Left lobe of liver (tissue), 2 donors: ENCODE measurements at regions not wholly inside any gene's neighbourhood (a gene's known extent, or its start where the extent isn't known, plus 50 kb on each side); places are given as distances from the start of the nearest gene placed in this dataset.

Source experiments
- ATAC-seq: fragments of 200-7000 bp; cut with Tn5 transposase; one replicate; pipeline ENCODE4 v1.9.1; 2020; ENCODE audit warnings: mild to moderate bottlenecking, moderate library complexity
- DNase-seq: peaks from one replicate; pipeline ENCODE4 v3.0.0-alpha.2; 2020; ENCODE audit warnings: low spot score
- donor health status: DM: no; HTN: no; CAD: no; lungs with moderate emphysema.
- donor health status: DM: no; HTN: yes; CAD: no.

DNA sequence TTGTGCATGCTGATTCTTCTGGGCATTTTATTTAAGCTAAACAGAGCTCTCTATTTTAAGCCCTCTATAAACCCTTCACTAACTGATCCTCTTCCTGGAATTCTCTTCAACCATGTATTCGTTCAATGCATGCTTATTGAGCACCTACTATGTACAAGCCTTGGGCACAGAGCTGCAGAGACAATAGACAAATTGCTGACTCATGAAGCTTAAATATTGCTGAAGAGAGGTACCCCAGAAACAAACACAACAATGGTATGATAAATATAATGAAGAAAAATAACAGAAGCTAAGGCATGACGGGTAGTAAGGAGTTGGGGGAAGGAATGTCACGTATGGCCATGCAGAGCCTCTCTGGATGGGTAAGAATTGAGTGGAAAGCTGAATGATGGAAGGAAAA lies 222.2 kb downstream of the PPARGC1A start:
- ATAC-seq: no peak
- no peak for DNase-seq

DNA sequence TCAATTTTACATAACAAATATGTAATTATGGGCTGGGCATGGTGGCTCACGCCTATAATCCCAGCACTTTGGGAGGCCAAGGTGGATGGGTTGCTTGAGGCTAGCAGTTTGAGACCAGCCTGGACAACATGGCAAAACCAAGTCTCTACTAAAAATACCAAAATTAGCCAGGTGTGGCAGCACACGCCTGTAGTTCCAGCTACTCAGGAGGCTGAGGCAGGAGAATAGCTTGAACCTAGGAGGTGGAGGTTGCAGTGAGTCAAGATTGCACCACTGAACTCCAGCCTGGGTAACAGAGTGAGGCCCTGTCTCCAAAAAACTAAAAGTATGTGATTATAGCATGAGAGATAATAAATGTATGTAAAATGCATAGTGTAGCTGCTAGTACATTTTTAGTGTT lies 229.0 kb downstream of the PPARGC1A start:
- DNase-seq (no peak), ATAC-seq (no peak)

DNA sequence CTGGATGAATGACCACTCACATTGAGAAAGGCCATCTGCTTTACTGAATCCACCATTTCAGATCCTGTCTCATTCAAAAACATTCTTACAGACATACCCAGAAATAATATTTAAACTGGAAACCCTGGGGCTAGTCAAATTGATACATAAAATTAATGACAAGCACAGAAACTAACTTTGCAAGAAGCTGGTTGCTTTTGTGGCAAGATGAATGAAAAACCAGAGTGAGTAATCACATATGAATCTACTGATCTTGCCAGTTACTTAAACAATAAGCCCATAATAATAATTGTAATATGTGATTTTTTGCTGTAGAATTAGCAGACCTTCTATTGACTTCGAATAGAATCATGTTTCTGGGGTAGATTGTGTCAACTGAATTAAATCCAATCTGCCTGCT lies 235.1 kb downstream of the PPARGC1A start:
- ATAC-seq: no peak
- no peak for DNase-seq

- ATAC-seq (no peak), DNase-seq (no peak)
These were observed 240.8 kb downstream of the PPARGC1A start for GRCh38 chr4:23648854-23649596.

DNA sequence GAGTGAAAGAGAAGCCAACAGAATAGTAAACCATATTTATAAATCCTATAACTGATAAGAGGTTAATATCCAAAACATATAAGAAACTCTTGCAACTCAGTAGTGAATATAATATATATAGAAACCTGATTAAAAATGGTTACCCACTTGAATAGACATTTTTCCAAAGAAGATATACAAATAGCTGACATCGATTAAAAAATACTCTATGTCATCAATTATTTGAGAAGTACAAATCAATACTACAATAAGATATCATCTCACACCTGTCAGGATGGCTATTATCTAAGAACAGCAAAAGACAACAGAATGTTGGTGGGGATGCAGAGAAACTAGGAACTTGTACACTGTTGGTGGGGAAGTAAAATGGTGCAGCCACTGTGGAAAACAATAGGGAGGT lies 254.4 kb downstream of the PPARGC1A start:
- DNase-seq: no peak
- no peak for ATAC-seq

DNA sequence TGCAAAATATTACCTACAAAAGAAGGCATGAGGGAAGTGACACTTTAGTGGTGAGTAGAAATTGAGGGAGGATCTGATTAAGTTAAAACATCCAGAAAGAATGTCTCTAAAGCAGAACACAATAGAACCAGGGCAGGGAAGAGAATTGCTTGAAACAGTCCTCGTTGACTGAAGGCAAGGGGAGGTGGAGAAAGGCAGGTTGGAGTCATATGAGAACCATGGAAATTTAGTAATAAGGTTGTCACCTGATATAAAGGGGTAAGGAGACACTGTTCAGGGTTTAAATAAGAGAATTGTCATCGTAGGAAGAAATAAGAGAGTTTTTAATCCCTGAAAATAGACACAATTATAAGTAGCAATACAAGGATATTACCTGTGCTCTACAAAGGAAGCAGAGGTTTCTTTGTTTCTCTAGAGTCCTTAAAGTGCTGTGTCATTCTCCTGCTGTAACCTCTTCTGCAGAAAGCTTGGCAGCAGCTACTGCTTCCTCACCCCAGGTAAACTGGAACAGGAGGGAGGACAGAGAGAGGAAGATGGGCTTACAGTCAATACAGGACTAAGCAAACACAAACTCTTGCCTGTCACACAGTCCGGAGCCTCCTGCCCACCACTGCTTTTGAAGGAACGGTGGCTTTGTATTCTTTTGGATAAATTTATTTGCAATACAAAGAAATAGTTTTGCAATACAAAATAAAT lies 258.4 kb downstream of the PPARGC1A start:
- DNase-seq (no peak), ATAC-seq (peak; percentile 88)

- no peak for ATAC-seq
- DNase-seq: no peak
These were observed 259.7 kb downstream of the PPARGC1A start for GRCh38 chr4:23630110-23630509.

- DNase-seq (no peak), ATAC-seq (no peak)
These were observed 260.4 kb downstream of the PPARGC1A start for GRCh38 chr4:23629421-23629820.

DNA sequence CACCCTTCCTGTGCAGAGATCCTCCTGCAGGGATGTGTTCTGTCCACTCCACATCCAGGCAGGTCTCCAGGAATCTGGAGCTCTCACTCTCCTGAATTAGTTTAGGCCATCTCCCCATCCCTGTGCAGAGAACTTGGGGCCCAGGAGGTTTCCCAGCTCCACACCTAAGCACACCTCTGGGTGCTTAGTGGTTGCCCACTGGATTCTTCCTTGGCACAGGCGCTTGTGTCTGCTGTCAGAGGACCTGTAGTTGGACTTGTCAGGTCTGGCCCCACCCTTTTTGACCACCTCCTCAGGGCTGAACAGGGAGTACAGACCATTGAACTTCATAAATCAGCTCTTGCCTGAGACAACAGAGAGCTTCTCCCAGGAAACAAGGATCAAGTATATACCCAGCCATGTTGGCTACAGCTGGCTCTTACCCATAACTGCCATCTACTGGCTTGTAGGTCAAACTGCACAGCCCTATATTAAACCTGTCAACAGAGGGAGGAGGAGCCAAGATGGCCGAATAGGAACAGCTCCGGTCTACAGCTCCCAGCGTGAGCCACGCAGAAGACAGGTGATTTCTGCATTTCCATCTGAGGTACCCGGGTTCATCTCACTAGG lies 275.5 kb downstream of the PPARGC1A start:
- ATAC-seq (peak; percentile 96), DNase-seq (no peak)

DNA sequence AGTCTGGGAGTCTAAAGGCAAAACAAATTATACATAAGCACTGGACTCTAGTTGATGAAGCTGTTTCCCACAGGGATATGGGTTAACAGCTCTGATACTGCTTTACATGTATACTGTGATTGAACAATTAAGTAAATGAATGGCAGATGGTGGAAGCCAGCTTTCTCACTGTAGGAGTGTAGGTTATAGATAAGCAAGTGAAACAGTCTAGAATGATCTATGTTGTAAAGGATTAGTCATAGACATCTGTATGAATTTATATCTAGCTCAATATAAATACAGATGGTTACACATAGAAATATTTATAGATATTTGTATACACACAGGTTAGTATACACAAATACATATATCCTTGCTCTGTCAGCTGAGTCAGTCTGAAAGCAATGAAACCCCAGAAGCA lies 276.1 kb downstream of the PPARGC1A start:
- ATAC-seq: no peak
- DNase-seq: no peak

GRCh38 chr4:23602720-23603119 lies 287.1 kb downstream of the PPARGC1A start:
- DNase-seq (no peak), ATAC-seq (no peak)

DNA sequence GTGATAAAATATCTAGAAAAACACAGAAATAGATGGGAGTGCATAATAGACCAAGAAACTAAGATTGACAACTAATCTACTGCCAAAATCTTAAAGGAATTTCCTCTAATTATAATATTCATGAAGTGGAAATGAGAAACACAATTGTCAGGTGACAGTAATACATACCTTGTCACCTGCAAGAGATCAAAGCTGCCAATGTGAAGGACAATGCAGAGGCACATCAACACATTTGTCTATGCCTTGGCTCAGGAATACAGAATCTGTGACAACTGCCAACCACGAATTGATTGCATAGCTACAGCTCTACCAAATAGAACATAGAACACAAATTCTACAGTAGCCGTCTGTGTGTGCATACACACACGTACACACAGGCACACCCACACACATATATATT lies 295.7 kb downstream of the PPARGC1A start:
- no peak for ATAC-seq
- DNase-seq: no peak

DNA sequence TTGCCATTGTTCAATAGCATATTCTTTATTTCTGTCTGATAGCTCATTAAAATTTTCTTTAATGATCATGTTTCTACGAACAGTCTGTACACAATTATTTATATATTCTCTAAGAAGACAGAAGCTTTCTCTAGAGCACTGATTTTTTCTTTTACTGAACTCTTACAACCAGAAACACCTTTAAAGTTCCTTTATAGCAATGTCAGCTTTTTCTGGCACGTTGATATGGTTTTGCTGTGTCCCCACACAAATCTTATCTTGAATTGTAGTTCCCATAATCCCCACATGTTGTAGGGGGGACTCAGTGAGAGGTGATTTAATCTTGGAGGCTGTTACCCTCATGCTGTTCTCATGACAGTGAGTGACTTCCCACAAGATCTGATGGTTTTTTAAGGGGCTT lies 299.4 kb downstream of the PPARGC1A start:
- no peak for DNase-seq

DNA sequence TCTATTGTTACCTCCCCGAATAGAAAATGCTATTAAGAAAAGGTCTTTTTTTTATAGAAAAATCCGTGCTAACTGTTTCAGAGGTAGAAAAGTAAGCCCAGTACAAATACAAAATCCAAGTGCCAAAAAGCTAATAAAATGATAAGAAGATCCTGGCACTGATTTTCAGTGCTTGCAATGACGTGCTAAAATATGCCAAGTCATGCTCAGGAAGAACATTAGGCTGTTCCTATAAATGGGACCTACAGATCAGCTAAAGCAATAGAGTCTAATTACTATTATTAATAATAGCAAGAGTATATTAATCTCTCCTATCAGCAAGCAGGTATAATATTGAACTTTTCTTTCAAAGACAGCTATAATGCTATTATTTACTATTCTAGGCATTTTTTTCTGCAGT lies 305.8 kb downstream of the PPARGC1A start:
- DNase-seq (no peak), ATAC-seq (no peak)

More for the DNA sequence above, 299.4 kb downstream of the PPARGC1A start:
- ATAC-seq: no peak

- DNase-seq (no peak), ATAC-seq (no peak)
These were observed 307.2 kb downstream of the PPARGC1A start for GRCh38 chr4:23582671-23583070.

- DNase-seq (no peak), ATAC-seq (no peak)
These were observed 310.7 kb downstream of the PPARGC1A start for GRCh38 chr4:23579166-23579565.

DNA sequence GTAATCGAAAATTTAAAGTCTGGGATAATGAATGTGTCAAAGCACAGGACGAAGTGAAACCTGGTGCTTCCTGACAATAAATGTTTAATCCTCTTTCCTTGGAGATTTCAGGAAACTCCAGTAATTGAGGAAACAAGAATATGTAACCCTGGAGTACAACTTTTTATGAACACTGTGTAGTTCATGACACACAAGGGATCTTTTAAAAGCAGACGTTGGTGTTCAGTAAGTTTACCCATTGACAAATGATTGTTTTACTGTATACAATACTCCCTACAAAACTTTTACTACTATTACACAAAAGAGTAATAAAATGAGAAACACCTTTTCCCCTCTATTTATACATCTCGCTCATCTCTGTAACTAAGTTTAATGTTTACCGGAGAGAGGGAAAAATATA lies 312.4 kb downstream of the PPARGC1A start:
- DNase-seq (no peak), ATAC-seq (no peak)

GRCh38 chr4:23572382-23572781 lies 317.5 kb downstream of the PPARGC1A start:
- DNase-seq (no peak), ATAC-seq (no peak)

GRCh38 chr4:23567338-23567737 lies 322.5 kb downstream of the PPARGC1A start:
- no peak for ATAC-seq
- no peak for DNase-seq

DNA sequence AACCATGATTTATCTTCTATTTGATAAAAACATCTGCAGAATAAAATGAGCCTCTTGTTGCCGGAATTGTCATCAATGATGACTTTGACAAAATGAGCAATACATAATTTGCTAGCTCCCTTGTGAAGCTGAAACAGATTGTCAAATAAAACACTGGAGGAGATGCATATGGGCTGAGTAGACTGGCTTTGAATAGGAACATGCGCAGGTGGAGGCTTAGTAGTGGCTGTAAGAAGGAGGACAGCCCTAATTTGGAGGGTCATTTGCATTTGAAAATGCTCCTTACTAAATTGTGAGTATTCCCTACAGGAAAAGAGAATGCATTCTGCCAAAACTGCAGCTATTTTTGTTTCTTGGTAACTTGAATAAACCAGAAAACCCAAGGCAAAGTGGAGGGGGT lies 329.1 kb downstream of the PPARGC1A start:
- no peak for DNase-seq
- no peak for ATAC-seq

GRCh38 chr4:23558101-23558500 lies 331.7 kb downstream of the PPARGC1A start:
- DNase-seq (no peak), ATAC-seq (no peak)

GRCh38 chr4:23547601-23548000 lies 342.2 kb downstream of the PPARGC1A start:
- ATAC-seq: no peak

More at GRCh38 chr4:23547601-23548000, 342.2 kb downstream of the PPARGC1A start:
- no peak for DNase-seq
